SK-N-DZ (cell line): ENCODE measurements at regions not wholly inside any gene's neighbourhood (a gene's known extent, or its start where the extent isn't known, plus 50 kb on each side); places are given as distances from the start of the nearest gene placed in this dataset.

Source experiments
- DNase-seq: peaks from one replicate; pipeline ENCODE4 v3.0.0-alpha.2; 2015; ENCODE audit warnings: low spot score

GRCh38 chr17:79503126-79503839, 107.6 kb downstream of the RBFOX3 start:
- no peak for DNase-seq

DNA sequence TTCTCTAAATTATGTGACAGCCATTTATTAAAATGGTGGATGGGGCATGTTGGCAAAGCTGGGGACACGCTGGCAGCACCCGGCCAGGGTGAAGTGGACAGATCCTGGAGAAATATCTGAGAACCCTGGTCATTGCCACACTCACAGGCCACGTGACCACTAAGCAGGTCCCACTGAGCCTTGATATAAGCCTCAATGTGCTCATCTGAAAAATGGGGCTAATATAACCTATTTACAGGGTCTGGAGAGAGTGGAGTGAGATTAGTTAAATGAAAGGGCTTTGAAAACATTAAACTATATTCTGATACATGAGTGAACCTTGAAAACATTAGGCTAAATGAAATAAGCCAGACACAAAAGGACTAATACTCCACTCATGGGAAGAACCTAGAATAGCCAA, 108.9 kb downstream of the RBFOX3 start:
- no peak for DNase-seq

- DNase-seq = no peak
These were observed 109.9 kb downstream of the RBFOX3 start for GRCh38 chr17:79500745-79501618.

DNA sequence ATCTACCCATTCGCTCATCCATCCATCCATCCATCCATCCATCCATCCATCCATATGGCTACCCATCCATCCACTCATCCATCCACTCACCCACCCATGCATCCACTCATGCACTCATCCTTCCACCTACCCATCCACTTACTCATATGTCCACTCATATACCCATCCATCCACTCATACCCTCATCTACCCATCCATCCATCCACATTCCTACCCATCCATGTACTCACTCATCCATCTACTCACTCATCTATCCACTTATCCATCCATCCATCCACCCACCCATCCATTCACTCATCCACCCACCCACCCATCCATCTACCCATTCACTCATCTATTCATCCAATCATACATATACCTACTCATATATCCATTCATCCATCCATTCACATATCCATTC, 112.0 kb downstream of the RBFOX3 start:
- DNase-seq = no peak

GRCh38 chr17:79497777-79498348, 113.0 kb downstream of the RBFOX3 start:
- no peak for DNase-seq

GRCh38 chr17:79496422-79497005, 114.3 kb downstream of the RBFOX3 start:
- no peak for DNase-seq

DNA sequence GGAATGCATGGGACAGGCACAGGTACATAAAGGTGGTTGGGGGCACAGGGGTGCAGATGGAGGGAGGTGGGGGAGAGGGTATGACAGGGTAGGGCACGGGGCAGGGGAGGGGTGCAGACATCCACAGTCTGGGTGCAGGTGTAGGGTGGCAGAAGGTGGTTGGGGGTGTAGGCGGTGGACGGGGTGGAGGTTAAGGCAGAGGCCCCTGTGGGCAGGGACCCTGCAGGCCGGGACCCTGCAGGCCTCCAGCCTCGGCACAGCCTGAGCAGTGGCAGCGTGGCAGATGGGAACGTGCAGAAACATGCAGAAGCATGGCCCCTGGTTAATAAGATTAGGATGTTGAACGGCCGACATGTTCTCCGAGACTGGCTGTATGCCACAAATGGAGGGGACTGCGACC, 115.2 kb downstream of the RBFOX3 start:
- no peak for DNase-seq

DNA sequence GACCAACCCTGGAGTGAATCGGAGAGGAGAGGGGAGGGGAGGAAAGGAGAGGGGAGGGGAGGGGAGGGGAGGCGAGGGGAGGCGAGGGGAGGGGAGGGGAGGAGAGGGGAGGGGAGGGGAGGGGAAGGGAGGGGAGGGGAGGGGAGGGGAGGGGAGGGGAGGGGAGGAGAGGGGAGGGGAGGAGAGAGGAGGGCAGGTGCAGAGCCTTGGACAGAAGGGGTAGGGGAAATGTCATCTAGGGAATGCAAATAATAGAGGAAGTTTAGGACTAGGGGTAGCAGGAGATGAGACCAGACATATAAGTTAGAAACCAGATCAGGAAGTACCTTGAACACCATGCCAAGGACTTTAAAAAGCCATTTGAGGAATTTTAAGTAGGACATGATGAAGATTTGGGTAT, 119.8 kb downstream of the RBFOX3 start:
- no peak for DNase-seq

DNA sequence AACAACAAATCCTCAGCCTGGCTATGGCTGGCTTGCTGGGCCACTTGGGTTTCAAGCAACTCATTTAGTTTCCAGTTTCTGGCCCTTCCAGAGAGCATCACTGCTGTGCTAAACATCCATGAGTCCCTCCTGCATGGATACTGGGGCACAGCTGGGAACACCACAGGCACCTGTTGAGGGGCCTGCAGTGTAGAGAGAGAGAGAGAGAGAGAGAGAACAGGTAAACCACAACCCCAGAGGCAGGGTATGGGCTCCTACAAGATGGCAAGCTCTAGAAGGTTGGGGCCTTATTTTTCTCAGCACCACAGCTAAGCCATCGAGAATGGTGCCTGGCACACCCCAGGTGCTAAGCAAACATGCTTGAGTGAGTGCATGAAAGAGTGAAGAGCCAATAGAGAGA, 120.3 kb downstream of the RBFOX3 start:
- DNase-seq = no peak

- DNase-seq = no peak
These were observed 123.7 kb downstream of the RBFOX3 start for GRCh38 chr17:79487149-79487548.

DNA sequence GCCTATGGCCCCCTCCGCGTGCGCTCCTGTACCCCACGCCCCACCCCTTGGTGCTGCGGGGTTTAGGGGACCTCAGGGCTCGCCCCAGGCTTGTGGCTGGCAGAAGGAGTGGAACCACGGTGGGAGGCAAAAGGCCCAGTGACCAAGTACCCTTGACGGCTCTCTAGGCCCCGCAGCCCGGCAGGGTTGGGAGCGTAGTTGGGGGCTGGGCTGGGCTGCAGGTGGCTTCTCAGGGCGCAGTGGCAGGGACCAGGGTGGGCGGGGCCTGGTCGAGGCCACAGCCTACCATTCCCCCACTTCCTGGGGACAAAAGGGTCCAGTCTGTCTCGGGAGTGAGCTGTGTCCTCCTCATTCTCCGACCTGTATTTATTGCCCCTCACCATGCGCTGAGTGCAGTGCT, 124.9 kb downstream of the RBFOX3 start:
- no peak for DNase-seq

DNA sequence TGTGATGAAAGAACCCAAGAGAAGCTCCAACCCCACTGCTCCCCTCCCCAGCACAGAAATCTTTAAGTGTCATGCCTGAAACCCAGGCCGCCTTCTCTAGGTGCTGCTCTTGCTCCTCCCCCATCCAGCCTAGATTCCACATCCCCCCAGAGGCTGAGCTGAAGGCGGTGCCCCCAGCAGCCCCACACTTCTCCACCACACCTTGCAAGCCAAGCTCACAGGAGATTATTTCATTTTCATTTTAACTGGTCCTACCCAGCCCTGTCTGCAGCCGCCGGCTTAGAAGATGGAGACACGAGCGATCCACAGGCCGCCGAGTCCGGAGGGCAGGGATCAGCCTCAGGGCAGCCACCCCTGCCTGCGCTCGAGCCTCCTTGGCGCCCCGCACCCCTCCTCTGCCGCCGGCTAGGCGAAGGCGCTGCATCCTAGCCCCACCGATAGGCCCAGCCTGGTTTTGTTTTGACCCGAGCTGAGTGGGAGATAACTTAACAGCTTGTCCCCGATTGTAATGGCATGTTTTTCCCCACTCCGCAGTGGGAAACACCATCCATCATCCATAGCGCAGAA, 125.3 kb downstream of the RBFOX3 start:
- DNase-seq = no peak

GRCh38 chr17:79484600-79485418, 126.0 kb downstream of the RBFOX3 start:
- no peak for DNase-seq

GRCh38 chr17:79483842-79484241, 127.0 kb downstream of the RBFOX3 start:
- DNase-seq = no peak

DNA sequence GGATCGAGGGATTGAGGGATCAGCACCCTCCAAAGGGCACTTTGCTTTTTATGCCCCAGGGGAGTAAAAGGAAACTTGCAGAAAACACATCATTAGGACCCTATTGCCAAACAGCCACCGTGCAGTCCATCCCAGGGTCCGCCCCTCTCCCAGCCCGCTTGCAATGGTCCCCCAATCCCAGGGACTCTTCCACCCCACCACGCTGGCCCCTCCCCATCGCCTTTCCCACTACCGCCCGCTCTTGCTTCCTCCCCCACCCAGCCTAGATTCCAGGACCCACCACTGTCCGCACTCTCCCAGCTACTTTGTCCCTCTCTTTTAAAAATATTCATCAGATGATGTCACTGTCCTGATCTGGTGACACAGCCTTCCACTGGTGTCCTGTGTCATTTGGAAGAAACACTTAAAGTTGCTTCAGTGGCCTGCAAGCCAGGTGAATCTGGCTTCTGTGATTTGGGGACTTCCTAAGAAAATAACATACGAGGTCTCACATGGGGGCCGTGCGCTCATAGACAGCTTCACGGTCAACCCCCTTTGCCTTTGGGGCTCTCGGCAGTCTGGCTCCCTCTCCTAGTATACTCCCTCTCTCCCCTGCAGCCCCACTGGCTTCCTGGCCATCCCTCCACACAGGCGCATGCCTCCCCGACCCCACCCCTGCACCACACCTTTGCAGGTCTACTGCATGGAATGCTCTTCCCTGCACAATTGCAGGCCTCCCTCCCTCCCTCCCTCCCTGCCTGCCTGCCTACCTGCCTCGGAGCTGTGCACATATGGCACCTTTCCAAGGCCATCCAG, 127.9 kb downstream of the RBFOX3 start:
- no peak for DNase-seq

DNA sequence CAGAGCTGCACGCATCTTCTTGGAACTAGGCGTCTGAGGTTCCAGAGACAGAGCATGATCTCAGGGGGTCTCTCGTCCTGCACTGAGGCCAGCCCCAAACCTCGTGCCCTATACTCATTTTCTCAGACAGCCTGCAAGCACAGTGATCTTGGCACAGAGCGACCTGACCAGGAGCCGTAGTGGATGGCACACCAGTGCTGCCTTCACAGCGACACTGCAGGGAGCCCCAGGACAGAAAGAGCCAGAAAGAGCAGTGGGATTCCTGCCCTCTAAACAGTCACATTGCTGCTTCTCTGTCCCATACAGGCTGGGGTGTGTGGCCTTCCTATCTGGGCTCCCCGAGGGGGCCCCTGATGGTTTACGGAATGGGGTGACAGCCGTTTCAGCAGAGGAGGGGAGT, 131.0 kb downstream of the RBFOX3 start:
- DNase-seq = no peak

- no peak for DNase-seq
These were observed 132.0 kb downstream of the RBFOX3 start for GRCh38 chr17:79478841-79479240.

DNA sequence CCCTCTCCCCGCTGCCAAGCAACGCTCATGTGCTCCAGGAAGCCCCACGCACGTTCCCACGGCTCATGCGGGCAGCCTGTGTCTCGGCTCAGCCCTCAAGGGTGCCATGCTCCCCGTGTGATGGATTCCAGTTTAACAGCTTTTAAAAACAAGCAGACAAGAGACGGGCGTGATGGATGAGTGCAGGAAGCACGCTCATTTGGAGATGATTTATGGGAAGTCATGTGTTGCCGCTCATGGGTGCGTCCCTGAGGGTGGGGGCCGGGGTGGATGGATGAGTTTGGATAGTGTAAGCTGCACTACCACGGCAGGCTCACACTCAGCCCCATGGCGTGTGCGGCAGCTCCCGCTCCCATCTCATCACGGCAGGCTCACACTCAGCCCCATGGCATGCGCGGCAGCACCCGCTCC, 132.8 kb downstream of the RBFOX3 start:
- no peak for DNase-seq

DNA sequence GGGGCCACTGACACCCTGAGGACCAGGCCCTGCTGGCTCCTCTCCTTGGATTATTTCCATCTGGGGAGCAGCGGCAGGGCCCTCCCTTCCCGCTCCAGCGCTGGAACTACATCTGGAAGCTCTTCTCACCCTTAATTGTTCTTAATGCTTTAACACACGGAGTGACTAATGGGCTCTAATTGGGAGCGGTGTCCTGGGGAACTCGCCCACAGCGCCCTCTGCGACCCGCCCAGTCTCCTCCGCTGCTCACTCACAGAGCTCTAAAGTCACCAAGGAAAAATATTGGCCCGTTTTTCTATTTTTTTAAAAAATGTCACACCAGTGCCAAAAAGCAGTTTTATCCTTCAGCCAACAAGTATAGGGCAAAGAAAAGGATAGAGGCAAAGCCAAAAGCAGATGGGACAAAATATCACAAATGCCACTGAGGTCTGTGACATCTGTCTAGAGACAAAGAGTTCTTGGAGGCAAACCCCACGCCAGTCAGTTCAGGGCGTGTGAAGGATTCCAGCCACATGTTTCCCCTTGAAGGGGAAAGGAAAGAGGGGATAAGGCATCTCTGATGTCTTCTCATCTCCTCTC, 134.7 kb downstream of the RBFOX3 start:
- no peak for DNase-seq

DNA sequence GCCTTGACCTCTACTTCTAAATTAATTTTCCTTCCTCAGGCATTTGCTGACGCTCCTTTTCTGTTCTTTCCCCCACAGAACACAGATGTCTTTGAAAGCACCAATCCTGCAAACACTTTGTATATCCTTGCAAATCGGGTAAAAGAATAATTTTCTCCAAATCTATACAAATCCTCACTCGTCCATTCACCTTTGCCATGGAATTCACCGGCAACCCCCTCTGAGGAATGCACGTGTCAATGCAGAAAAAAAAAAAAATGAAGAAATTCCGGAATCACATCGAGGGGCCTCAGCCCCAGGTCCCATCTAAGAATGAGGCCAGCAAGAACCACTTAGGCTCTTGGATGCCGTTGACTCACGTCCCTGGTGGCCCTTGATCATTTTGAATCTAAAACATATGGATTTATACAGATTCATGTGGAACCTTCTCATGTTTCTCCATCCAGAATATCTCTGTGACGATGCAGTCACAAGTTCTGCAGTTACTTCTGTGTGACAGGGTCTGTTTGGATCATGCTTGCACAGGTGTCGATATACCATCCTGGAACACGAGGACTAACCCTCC, 136.9 kb downstream of the RBFOX3 start:
- DNase-seq = no peak
